Epithelial cell of prostate (primary cell): ENCODE measurements at regions not wholly inside any gene's neighbourhood (a gene's known extent, or its start where the extent isn't known, plus 50 kb on each side); places are given as distances from the start of the nearest gene placed in this dataset.

Source experiments
- DNase-seq: peaks from one replicate; pipeline ENCODE4 v3.0.0-alpha.2; 2011; ENCODE audit warnings: low read depth, low spot score
- H3K27ac ChIP-seq: fragments of 450-650 bp; 2 replicates; pipeline ENCODE4 v1.5.1; 2017; ENCODE audit warnings: mild to moderate bottlenecking

- H3K27ac ChIP-seq = no peak overlapping the region
- DNase-seq = no peak
Observed at GRCh38 chr10:33388382-33388781, 53.9 kb upstream of the NRP1 start.

GRCh38 chr10:33387720-33388119 lies 53.3 kb upstream of the NRP1 start:
- DNase-seq = no peak
- no peak overlapping the region for H3K27ac ChIP-seq

GRCh38 chr10:33386926-33387325 lies 52.5 kb upstream of the NRP1 start:
- no peak overlapping the region for H3K27ac ChIP-seq
- no peak for DNase-seq

GRCh38 chr10:33385686-33386085 lies 51.2 kb upstream of the NRP1 start:
- DNase-seq = no peak
- no peak overlapping the region for H3K27ac ChIP-seq

GRCh38 chr10:33385015-33385414 lies 50.5 kb upstream of the NRP1 start:
- no peak for DNase-seq
- H3K27ac ChIP-seq = no peak overlapping the region
